Central memory CD4-positive, alpha-beta T cell (primary cell): ENCODE measurements at regions not wholly inside any gene's neighbourhood (a gene's known extent, or its start where the extent isn't known, plus 50 kb on each side); places are given as distances from the start of the nearest gene placed in this dataset.

Experiments used
- DNase-seq: peaks from one replicate; pipeline ENCODE4 v3.0.0; 2022

- DNase-seq, result no peak
Observed at GRCh38 chr10:128779416-128779815, 653.2 kb upstream of the MKI67 start.

GRCh38 chr10:128780156-128780761, 654.0 kb upstream of the MKI67 start:
- no peak for DNase-seq

GRCh38 chr10:128781637-128782036, 655.4 kb upstream of the MKI67 start:
- no peak for DNase-seq

- no peak for DNase-seq
Observed at GRCh38 chr10:128784444-128784843, 658.2 kb upstream of the MKI67 start.

GRCh38 chr10:128792426-128793140, 666.4 kb upstream of the MKI67 start:
- DNase-seq, result no peak

GRCh38 chr10:128793726-128794655, 667.8 kb upstream of the MKI67 start:
- DNase-seq, result no peak

- DNase-seq, result no peak
Observed at GRCh38 chr10:128796396-128796912, 670.2 kb upstream of the MKI67 start.

GRCh38 chr10:128802062-128802461, 665.0 kb upstream of the MGMT start:
- DNase-seq, result no peak

GRCh38 chr10:128803790-128804189, 663.3 kb upstream of the MGMT start:
- no peak for DNase-seq

GRCh38 chr10:128804411-128804810, 662.6 kb upstream of the MGMT start:
- DNase-seq, result no peak

GRCh38 chr10:128808921-128809440, 658.1 kb upstream of the MGMT start:
- DNase-seq, result no peak

GRCh38 chr10:128811511-128811910, 655.5 kb upstream of the MGMT start:
- DNase-seq, result no peak

GRCh38 chr10:128812000-128812399, 655.0 kb upstream of the MGMT start:
- no peak for DNase-seq

GRCh38 chr10:128813574-128813973, 653.5 kb upstream of the MGMT start:
- DNase-seq, result no peak

GRCh38 chr10:128814024-128814423, 653.0 kb upstream of the MGMT start:
- DNase-seq, result no peak

- no peak for DNase-seq
Observed at GRCh38 chr10:128814782-128815181, 652.3 kb upstream of the MGMT start.

- DNase-seq, result no peak
Observed at GRCh38 chr10:128816726-128817125, 650.3 kb upstream of the MGMT start.

GRCh38 chr10:128817636-128818035, 649.4 kb upstream of the MGMT start:
- DNase-seq, result no peak

- no peak for DNase-seq
Observed at GRCh38 chr10:128820663-128821062, 646.4 kb upstream of the MGMT start.

GRCh38 chr10:128823201-128823600, 643.8 kb upstream of the MGMT start:
- no peak for DNase-seq

- no peak for DNase-seq
Observed at GRCh38 chr10:128825626-128826025, 641.4 kb upstream of the MGMT start.

- DNase-seq, result no peak
Observed at GRCh38 chr10:128833671-128834070, 633.4 kb upstream of the MGMT start.

GRCh38 chr10:128835361-128835760, 631.7 kb upstream of the MGMT start:
- DNase-seq, result no peak
